ENCODE measurements at regions not wholly inside any gene's neighbourhood (a gene's known extent, or its start where the extent isn't known, plus 50 kb on each side); places are given as distances from the start of the nearest gene placed in this dataset.

DNA sequence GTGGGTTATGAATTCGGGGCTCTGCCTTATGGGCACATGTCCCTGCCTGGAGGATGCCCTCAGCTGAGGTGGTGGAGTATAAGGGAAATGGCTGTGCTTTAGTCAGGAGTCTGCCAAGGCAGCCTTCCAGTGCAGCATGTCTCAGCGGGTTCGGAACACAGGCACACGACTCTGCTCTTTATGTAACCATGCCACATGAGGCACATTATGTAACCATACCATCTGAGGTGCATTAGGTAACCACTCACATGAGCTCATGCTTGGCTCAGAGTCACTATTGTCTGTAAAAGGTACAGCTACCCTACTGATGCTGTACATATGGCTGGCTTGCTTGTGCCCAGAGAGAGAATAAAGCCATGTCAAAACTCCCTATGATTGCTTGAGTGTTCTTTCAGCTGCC is 723.6 kb downstream of the TRAM1L1 start:
- POLR2A ChIA-PET = no interaction called here
- H3K4me1 Mint-ChIP-seq (ENCODE audit: low read depth) = no peaks in the 10 kb centered on the region

GRCh38 chr4:116358633-116359222 is 726.6 kb downstream of the TRAM1L1 start:
- intact Hi-C loops (cut with DNase I, micrococcal nuclease) = no loop called here
- H3K27ac ChIP-seq (ENCODE audit: low read depth in 1 of 2, low read length in 2 of 2) = no peak overlapping the region
- Mint-ChIP-seq H3K4me3 (no peak overlapping the region), H3K9me3 (no peaks in the 10 kb centered on the region), H3K4me1 (ENCODE audit: low read depth) (no peaks in the 10 kb centered on the region), H3K27ac (no peak overlapping the region), H3K27me3 (no peaks in the 10 kb centered on the region), H3K36me3 (ENCODE audit: low read depth) (no peaks in the 10 kb centered on the region)
- DNase-seq (peak in 4 of 14 experiments; percentile 6 to 42 (median 28)), ATAC-seq (ENCODE audit: poor library complexity) (peak; percentile 44)
- H3K27me3 ChIP-seq (ENCODE audit: control insufficient read depth in 1 of 2, insufficient read depth in 2 of 2, low read length in 2 of 2) = no peaks in the 10 kb centered on the region
- H3K36me3 ChIP-seq (ENCODE audit: insufficient read depth, low read length) = no peaks in the 10 kb centered on the region
- TF ChIP-seq, protein P1, sequence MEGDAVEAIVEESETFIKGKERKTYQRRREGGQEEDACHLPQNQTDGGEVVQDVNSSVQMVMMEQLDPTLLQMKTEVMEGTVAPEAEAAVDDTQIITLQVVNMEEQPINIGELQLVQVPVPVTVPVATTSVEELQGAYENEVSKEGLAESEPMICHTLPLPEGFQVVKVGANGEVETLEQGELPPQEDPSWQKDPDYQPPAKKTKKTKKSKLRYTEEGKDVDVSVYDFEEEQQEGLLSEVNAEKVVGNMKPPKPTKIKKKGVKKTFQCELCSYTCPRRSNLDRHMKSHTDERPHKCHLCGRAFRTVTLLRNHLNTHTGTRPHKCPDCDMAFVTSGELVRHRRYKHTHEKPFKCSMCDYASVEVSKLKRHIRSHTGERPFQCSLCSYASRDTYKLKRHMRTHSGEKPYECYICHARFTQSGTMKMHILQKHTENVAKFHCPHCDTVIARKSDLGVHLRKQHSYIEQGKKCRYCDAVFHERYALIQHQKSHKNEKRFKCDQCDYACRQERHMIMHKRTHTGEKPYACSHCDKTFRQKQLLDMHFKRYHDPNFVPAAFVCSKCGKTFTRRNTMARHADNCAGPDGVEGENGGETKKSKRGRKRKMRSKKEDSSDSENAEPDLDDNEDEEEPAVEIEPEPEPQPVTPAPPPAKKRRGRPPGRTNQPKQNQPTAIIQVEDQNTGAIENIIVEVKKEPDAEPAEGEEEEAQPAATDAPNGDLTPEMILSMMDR (IDR thresholded peaks at IDR 0.05) = peak; percentile 22
- no peaks in the 10 kb centered on the region for H3K4me1 ChIP-seq (ENCODE audit: insufficient read depth, low read length)
- H3K9me3 ChIP-seq (ENCODE audit: control insufficient read depth in 1 of 2, insufficient read depth in 1 of 2, low read length in 2 of 2) = peaks cover 6 to 18% of the 10 kb centered on the region in 2 experiments
- ChIA-PET POLR2A (no interaction called here), CTCF (no interaction called here)
- H3K4me3 ChIP-seq (ENCODE audit: low read length) = no peak overlapping the region

More for the DNA sequence above, 723.6 kb downstream of the TRAM1L1 start:
- Histone ChIP-seq H3K36me3 (ENCODE audit: insufficient read depth, low read length) (no peaks in the 10 kb centered on the region), H3K9me3 (ENCODE audit: control insufficient read depth in 1 of 2, insufficient read depth in 1 of 2, low read length in 2 of 2) (peaks cover 6 to 13% of the 10 kb centered on the region in 2 experiments), H3K27me3 (ENCODE audit: control insufficient read depth in 1 of 2, insufficient read depth in 2 of 2, low read length in 2 of 2) (no peaks in the 10 kb centered on the region), H3K4me1 (ENCODE audit: insufficient read depth, low read length) (no peaks in the 10 kb centered on the region), H3K27ac (ENCODE audit: low read depth in 1 of 2, low read length in 2 of 2) (no peak overlapping the region), H3K4me3 (ENCODE audit: low read length) (no peak overlapping the region)
- H3K27me3 Mint-ChIP-seq = no peaks in the 10 kb centered on the region
- intact Hi-C loops (cut with DNase I, micrococcal nuclease) = no loop called here
- no peaks in the 10 kb centered on the region for H3K9me3 Mint-ChIP-seq
- CTCF ChIA-PET = no interaction called here
- TF ChIP-seq, protein P1 (IDR thresholded peaks at IDR 0.05) = no peak
- no peak overlapping the region for H3K4me3 Mint-ChIP-seq
- DNase-seq (no peak), ATAC-seq (ENCODE audit: poor library complexity) (no peak)
- H3K27ac Mint-ChIP-seq = no peak overlapping the region
- no peaks in the 10 kb centered on the region for H3K36me3 Mint-ChIP-seq (ENCODE audit: low read depth)

GRCh38 chr4:116357758-116358157 is 727.6 kb downstream of the TRAM1L1 start:
- DNase-seq = peak in 5 of 14 experiments; percentile 10 to 42 (median 21)
- no peak overlapping the region for H3K4me3 ChIP-seq (ENCODE audit: low read length)
- CTCF ChIA-PET = no interaction called here
- H3K36me3 ChIP-seq (ENCODE audit: insufficient read depth, low read length) = no peaks in the 10 kb centered on the region
- H3K9me3 Mint-ChIP-seq = no peaks in the 10 kb centered on the region
- no peaks in the 10 kb centered on the region for H3K27me3 ChIP-seq (ENCODE audit: control insufficient read depth in 1 of 2, insufficient read depth in 2 of 2, low read length in 2 of 2)
- H3K4me1 Mint-ChIP-seq (ENCODE audit: low read depth) = no peaks in the 10 kb centered on the region
- TF ChIP-seq, protein P1 (IDR thresholded peaks at IDR 0.05) = no peak
- H3K27ac Mint-ChIP-seq = no peak overlapping the region
- peaks cover 6 to 18% of the 10 kb centered on the region in 2 experiments for H3K9me3 ChIP-seq (ENCODE audit: control insufficient read depth in 1 of 2, insufficient read depth in 1 of 2, low read length in 2 of 2)
- H3K4me1 ChIP-seq (ENCODE audit: insufficient read depth, low read length) = no peaks in the 10 kb centered on the region
- H3K27me3 Mint-ChIP-seq = no peaks in the 10 kb centered on the region
- H3K27ac ChIP-seq (ENCODE audit: low read depth in 1 of 2, low read length in 2 of 2) = no peak overlapping the region
- POLR2A ChIA-PET = no interaction called here
- intact Hi-C loops (cut with DNase I, micrococcal nuclease) = no loop called here
- no peaks in the 10 kb centered on the region for H3K36me3 Mint-ChIP-seq (ENCODE audit: low read depth)
- ATAC-seq (ENCODE audit: poor library complexity) = no peak
- H3K4me3 Mint-ChIP-seq = no peak overlapping the region
